ENCODE measurements at regions not wholly inside any gene's neighbourhood (a gene's known extent, or its start where the extent isn't known, plus 50 kb on each side); places are given as distances from the start of the nearest gene placed in this dataset.
"Not testable (repeated sequence)": the region's sequence is repeated elsewhere in the genome, so short reads cannot be mapped to it uniquely, and the experiment has no call there.

DNA sequence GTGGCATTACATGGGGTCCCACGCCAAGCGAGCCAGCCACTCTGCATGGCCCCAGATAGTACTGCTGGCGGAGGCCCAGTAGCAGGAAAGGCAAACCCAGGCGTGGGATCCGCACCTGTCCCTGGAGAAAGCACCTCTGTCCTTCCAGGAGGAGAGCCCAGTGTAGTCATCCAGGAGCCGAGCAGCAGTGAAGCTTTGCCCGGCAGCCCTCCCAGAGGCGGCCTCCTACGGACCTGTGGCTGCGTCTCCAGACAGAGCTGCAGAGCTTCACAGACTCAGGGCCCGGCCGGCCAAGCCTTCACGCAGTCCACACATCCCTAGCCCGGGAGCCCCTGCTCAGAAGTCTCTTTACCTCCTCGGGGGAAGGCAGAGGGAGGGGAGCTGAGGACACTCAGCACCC is 100.8 kb upstream of the PPP1R26 start:
- no peak for DNase-seq (ENCODE audit: low read depth in 2 of 2)

DNA sequence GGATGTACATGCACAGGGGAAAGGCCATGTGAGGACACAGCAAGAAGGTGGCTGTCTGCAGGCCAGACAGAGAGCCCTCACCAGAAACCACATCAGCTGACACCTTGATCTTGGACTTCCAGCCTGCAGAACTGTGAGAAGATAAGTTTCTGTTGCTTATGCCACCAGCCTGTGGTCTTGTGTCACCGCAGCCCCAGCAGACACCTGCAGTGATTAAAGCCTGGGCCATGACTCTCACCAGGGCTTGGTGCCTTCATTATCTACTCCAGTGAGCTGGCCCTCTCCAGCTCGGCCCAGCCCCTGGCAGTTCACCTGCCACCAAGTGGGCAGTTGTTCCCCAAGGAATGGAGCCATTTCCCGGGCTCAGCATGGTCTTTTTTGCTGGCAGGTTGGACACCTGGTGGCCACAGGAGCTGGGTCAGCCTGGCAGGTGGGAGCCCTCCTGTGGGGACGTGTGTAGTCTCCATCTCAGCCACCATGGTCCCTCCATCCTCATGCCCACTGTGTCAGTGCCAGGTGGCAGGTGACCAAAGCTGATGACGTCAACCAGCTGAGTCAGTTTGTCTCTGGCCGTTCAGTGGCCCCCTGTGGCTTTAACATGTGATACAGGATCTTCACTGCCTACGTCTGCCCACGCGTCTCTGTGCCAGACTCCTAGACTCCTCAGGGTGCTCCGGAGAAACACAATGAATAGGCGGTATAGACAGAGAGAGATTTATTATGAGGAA is 99.9 kb upstream of the PPP1R26 start:
- DNase-seq (ENCODE audit: low read depth in 2 of 2), result no peak

- DNase-seq (ENCODE audit: low read depth in 2 of 2), result no peak
Measured at GRCh38 chr9:135380311-135380960, 99.1 kb upstream of the PPP1R26 start.

DNA sequence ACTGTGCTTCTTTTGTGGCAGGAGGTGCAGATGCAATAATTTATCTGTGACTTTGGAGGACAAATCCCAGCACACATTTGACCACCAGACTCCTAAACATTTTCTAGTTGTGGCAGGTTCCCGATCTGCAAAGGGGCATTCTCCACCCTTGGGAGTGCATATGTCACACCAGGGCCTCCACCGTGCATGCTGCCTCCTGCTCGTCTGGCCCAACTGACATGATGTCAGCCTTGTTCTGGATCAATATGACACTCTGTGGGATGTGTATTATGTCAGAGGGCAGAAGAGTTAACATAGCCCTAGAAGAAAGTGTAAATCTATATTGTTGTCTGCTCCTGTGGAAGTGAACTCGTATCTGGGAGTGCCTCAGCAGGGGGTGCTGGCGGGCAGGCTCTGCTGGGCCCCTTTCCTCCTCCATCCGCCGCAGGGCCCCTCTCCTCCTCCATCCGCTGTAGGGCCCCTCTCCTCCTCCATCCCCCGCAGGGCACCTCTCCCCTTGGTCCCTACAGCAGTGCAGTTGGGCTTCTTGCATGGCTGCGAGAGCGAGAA is 97.7 kb upstream of the PPP1R26 start:
- no peak for DNase-seq (ENCODE audit: low read depth in 2 of 2)

DNA sequence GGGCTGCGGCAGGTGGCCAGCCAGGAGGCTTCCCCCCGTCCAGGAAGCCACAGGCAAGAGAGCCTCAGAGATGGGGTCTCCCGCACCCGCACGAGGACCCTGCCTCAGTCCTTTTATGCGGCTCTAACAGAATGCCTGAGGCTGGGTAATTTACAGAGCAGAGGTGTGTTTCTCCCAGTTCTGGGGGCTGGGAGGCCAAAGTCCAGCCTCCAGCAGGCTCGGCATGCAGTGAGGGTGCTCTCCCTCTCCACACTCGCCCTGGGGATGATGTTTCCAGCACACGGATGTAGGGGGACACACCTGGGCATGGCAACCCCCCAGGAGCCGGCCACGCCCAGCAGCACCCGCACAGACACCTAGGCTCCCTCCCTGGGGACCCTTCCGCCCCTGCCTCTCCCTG is 95.4 kb upstream of the PPP1R26 start:
- no peak for DNase-seq (ENCODE audit: low read depth in 2 of 2)

- not testable (repeated sequence) for DNase-seq (ENCODE audit: low read depth in 2 of 2)
Measured at GRCh38 chr9:135384815-135385405, 94.7 kb upstream of the PPP1R26 start.

DNA sequence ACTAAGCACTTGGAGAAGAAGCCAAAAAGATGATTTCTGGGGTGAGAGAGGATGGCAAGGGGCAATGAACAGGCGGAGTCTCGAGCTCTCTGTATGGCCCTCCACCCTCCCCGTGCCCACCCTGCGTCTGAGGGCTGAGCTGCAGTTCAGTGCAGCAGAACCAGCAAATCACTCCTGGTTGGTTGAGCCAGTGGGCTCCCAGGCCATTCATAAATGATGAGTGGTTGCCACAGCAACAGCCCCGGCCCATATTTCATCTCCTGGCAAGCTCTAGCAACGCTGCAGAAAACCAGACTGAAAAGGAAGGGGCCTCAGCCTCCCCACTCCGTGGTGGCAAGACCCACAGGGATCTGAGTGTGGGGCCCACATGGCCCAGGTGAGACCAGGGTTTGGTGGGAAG is 93.8 kb upstream of the PPP1R26 start:
- no peak for DNase-seq (ENCODE audit: low read depth in 2 of 2)

DNA sequence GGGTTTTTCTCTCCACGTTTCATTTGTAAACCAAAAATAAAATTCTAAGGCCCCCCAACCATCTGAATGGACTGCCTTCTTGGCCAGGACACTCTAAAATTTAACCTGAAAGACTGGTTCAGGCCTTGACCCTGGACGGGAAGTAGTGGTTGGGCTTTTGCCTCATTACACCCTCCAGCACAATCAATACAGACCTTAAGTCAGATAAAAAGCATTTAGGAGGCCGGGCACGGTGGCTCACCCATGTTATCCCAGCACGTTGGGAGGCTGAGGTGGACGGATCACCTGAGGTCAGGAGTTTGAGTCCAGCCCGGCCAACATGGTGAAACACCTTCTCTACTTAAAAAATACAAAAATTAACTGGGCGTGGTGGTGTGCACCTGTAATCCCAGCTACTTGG is 91.6 kb upstream of the PPP1R26 start:
- DNase-seq (ENCODE audit: low read depth in 2 of 2), result no peak

DNA sequence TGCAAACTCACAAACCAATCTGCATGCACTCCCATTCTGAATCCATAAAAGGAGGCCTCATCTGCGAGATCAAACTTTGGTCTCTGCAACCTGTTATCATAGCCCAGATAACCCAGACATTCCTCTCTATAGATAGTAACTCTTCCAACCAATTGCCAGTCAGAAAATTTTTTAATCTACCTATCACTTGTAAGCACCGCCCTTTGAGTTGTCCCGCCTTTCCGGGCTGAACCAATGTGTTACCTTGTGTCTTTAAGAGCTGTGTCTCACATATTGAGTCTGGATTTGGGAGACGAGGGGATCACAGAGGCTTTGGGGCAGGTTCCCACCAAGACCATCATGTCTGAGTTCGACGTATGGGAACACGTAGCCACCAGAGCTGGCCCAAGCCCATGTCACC is 91.1 kb upstream of the PPP1R26 start:
- DNase-seq (ENCODE audit: low read depth in 2 of 2), result no peak

GRCh38 chr9:135391759-135392158 is 87.8 kb upstream of the PPP1R26 start:
- no peak for DNase-seq (ENCODE audit: low read depth in 2 of 2)

DNA sequence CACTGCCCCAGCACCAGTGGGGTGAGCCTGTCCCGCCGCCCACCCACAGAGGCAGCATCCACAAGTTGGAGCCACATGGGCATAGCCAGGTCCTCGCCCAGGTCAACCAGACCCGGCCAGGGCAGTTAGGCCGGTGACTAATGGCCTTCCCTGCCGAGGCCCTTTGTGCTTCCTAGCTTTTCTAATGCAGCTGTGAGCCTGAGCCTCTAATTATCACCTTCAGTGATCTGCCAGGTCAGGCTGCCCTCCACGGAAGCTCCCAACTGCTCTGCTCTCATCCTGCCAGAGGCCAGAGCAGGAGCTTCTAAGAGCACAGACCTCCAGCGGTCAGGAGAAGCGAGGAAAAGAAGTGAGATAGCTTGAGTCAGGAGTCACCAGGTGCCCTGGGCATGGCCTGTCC is 87.1 kb upstream of the PPP1R26 start:
- no peak for DNase-seq (ENCODE audit: low read depth in 2 of 2)

GRCh38 chr9:135394131-135394530 is 85.5 kb upstream of the PPP1R26 start:
- DNase-seq (ENCODE audit: low read depth in 2 of 2), result no peak

- DNase-seq (ENCODE audit: low read depth in 2 of 2), result no peak
Measured at GRCh38 chr9:135394699-135395645, 84.6 kb upstream of the PPP1R26 start.

- DNase-seq (ENCODE audit: low read depth in 2 of 2), result no peak
Measured at GRCh38 chr9:135397142-135397541, 82.4 kb upstream of the PPP1R26 start.

GRCh38 chr9:135399000-135399649 is 80.5 kb upstream of the PPP1R26 start:
- no peak for DNase-seq (ENCODE audit: low read depth in 2 of 2)

DNA sequence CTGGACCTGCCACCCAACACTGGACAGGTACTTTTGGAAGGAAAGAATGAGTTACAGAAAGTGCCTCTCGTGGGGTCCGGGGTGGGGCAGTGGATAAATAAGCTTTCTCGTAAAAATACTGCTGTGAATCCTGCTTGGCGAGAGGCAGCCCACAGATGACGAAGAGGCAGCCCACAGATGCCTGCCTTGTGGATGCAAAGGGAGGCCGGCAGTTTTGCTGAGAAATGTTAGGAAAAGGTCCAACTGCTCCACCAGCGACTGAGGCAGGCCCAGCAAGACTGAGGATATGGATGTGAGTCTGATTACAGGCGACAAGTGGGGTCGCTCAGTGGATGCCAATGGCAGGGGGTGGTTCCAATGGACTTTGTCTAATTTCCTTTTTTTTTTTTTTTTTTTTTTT is 79.1 kb upstream of the PPP1R26 start:
- DNase-seq (ENCODE audit: low read depth in 2 of 2), result no peak

DNA sequence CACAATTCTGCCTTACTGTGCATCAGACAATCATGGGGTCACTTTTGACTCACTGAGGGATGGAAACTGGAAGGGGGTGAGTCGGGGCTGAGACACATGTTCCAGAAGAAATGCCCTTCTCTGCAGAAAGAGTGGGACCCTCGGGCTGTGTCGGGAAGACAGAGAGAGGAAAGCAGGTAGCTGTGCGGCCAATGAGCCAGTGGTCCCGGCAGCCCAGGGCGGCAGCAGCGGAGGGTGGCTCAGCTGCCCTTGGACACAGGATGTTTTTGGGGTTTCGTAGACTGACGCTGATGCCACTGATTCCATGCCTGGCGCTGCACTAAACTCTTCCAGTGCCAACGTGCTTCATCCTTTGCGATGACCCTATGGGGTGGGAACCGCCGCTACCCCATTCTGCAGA is 78.4 kb upstream of the PPP1R26 start:
- no peak for DNase-seq (ENCODE audit: low read depth in 2 of 2)

DNA sequence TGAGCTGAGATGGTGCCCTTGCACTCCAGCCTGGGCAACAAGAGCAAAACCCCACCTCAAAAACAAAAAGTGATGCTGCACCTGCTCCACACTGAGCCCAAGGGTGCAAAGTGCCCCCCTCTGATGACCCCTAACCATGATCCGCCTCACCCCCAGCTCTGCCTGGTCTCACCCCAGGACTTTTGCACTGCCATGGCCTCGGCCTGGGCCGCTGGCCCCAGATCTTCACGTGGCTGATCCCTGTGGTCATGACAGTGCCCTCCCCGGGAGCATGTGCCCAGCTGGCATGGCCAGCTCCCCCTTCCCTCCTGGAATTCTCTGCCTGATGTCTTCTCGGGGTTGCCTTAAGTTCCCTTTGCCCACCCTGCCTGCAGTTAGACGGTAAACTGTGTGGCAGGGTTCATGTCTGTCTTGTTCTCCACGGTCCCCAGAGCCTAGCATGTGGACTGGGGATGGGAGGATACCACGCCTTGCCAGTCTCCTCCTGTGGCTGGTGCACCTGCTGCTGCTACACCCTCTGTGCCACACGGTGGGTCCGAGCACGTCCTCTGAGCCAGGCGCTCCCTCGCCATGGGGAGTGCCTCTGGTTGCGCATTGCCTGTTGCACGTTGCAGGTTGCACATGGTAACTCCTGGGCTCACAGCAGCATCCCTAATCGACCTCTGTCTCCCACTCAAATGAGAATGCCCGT is 77.4 kb upstream of the PPP1R26 start:
- no peak for DNase-seq (ENCODE audit: low read depth in 2 of 2)

DNA sequence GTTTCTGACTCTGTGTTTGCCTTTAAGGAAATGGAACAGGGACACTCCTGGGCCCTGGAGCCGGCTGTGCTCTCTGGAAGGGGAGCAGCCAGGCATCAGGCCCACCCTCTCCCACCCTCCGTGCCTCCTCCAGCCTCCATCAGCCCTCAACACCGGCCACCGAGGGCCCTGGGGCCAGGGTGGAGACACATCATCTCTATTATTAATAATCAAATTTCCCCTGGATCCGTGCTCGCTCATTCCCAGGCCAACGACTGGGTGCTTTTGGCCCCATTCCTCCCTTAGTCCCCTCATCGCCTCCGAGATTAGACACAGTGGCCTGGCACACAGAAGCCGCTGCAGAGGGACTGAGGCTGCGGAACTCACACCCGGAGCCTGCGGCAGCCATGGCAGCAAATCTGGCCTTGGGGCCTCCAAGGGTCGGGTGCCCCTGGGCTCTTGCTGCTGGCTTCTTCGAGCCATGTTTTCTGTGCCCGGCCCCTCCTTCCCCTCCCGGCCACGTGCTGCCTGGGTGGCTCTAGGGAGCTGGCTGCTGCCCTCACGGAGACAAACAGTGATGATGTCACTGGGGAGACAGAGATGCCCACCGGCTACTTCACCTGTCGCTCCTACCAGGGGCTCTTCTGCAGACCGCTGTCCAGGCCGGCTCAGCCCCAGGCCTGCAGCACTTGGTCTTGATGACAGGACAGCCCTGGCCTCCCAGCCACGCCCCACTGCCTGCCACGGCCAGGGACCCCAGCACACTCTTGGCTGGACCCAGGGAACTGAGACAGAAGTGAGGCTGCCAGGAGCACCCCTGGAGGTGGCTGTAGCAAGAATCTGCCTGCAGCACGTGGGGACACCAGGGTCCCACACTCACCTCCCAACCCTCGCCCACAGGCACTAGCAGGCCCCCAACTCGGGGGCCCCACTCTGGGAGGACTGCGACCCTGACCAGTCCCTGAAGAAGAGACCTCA is 76.6 kb upstream of the PPP1R26 start:
- DNase-seq (ENCODE audit: low read depth in 2 of 2), result no peak

All from fibroblast of skin of left quadriceps (primary cell).